IMR-90 (cell line): ENCODE measurements at regions not wholly inside any gene's neighbourhood (a gene's known extent, or its start where the extent isn't known, plus 50 kb on each side); places are given as distances from the start of the nearest gene placed in this dataset.

Experiments
- ATAC-seq: fragments of 200-7000 bp; cut with Tn5 transposase; 2 replicates; pipeline ENCODE4 v1.9.1; 2020; ENCODE audit warnings: low read depth, mild to moderate bottlenecking, moderate library complexity
- BruUV-seq: library from RNA; stranded (reverse); fragments of 400-500 nt; replicated peaks from 2 replicates; lab custom pipeline; 2021; lab: Mats Ljungman, UMichigan
- CTCF ChIA-PET: fragments of 300-600 bp; formaldehyde crosslinking; extraction: SDS; loops from one replicate; lab custom pipeline; 2021; ENCODE audit warnings: antibody characterized with exemption; lab: Yijun Ruan, JAX
- POLR2A ChIA-PET: fragments of 300-600 bp; sonication (Branson Sonifier 250); formaldehyde crosslinking; loops from one replicate; lab custom pipeline; 2022; ENCODE audit warnings: antibody characterized with exemption; ENCODE audit not compliant: unreplicated experiment; lab: Charles Lee
- DNase-seq: peaks from one replicate; pipeline ENCODE4 v3.0.0; 2013
- H2AFZ ChIP-seq: replicated peaks from 2 replicates; pipeline ENCODE3; 2013; ENCODE audit warnings: low read length, mild to moderate bottlenecking; ENCODE audit not compliant: poor library complexity
- H2AK5ac ChIP-seq: 2 replicates; pipeline ENCODE4 v1.6.1; 2013; ENCODE audit warnings: low read depth, low read length, inconsistent platforms
- H2AK9ac ChIP-seq: replicated peaks from 2 replicates; pipeline ENCODE3; 2013; ENCODE audit warnings: mild to moderate bottlenecking, low read depth, low read length, moderate library complexity; ENCODE audit not compliant: poor library complexity
- H2BK120ac ChIP-seq: 2 replicates; pipeline ENCODE4 v1.6.1; 2013; ENCODE audit warnings: low read depth, low read length, inconsistent platforms
- H2BK15ac ChIP-seq: 3 replicates; pipeline ENCODE4 v1.6.1; 2013; ENCODE audit warnings: low read depth, low read length, inconsistent platforms
- H2BK20ac ChIP-seq: 2 replicates; pipeline ENCODE4 v1.6.1; 2013; ENCODE audit warnings: low read depth, mild to moderate bottlenecking, inconsistent platforms, low read length, moderate library complexity
- H2BK5ac ChIP-seq: 2 replicates; pipeline ENCODE4 v1.6.1; 2013; ENCODE audit warnings: mild to moderate bottlenecking, low read depth, low read length, inconsistent platforms; ENCODE audit not compliant: poor library complexity, severe bottlenecking
- H3K14ac ChIP-seq: replicated peaks from 2 replicates; pipeline ENCODE4 v1.6.1; 2013; ENCODE audit warnings: low read depth, low read length, inconsistent platforms
- H3K18ac ChIP-seq: 2 replicates; pipeline ENCODE4 v1.6.1; 2013; ENCODE audit warnings: low read depth, low read length, control low read depth
- H3K23ac ChIP-seq: 2 replicates; pipeline ENCODE4 v1.6.1; 2013; ENCODE audit warnings: low read depth, low read length, inconsistent platforms
- H3K27ac ChIP-seq: 2 replicates; pipeline ENCODE4 v1.5.1; 2013; ENCODE audit warnings: mild to moderate bottlenecking, control low read depth, low read length; ENCODE audit not compliant: insufficient read depth
- H3K27me3 ChIP-seq: 2 replicates; pipeline ENCODE4 v1.6.1; 2013; ENCODE audit warnings: low read length; ENCODE audit not compliant: control insufficient read depth, insufficient read depth
- H3K36me3 ChIP-seq: 2 replicates; pipeline ENCODE4 v1.6.1; 2013; ENCODE audit warnings: low read length, mixed read lengths; ENCODE audit not compliant: control insufficient read depth, insufficient read depth
- H3K4ac ChIP-seq: 2 replicates; pipeline ENCODE4 v1.6.1; 2013; ENCODE audit warnings: low read depth, low read length, inconsistent platforms
- H3K4me1 ChIP-seq: 2 replicates; pipeline ENCODE4 v1.6.1; 2013; ENCODE audit warnings: low read length, mixed read lengths; ENCODE audit not compliant: control insufficient read depth, insufficient read depth
- H3K4me2 ChIP-seq: 2 replicates; pipeline ENCODE4 v1.6.1; 2013; ENCODE audit warnings: low read depth, mild to moderate bottlenecking, control low read depth, low read length, moderate library complexity
- H3K4me3 ChIP-seq: 2 replicates; pipeline ENCODE4 v1.5.1; 2013; ENCODE audit warnings: low read depth, mild to moderate bottlenecking, control low read depth, low read length, moderate library complexity; ENCODE audit not compliant: insufficient read depth
- H3K56ac ChIP-seq: 2 replicates; pipeline ENCODE4 v1.6.1; 2013; ENCODE audit warnings: low read length, inconsistent platforms; ENCODE audit not compliant: insufficient read depth; ENCODE audit errors: extremely low read depth
- H3K79me1 ChIP-seq, 2 experiments: 2 replicates each; pipeline ENCODE4 v1.6.1; 2013; ENCODE audit warnings: low read length in 2 of 2, inconsistent platforms in 1 of 2, low read depth in 1 of 2
- H3K9ac ChIP-seq: 2 replicates; pipeline ENCODE4 v1.6.1; 2013; ENCODE audit warnings: low read depth, low read length, control low read depth
- H3K9me1 ChIP-seq: 2 replicates; pipeline ENCODE4 v1.6.1; 2013; ENCODE audit warnings: low read length, inconsistent platforms; ENCODE audit not compliant: insufficient read depth
- H3K9me3 ChIP-seq: 2 replicates; pipeline ENCODE4 v1.6.1; 2013; ENCODE audit warnings: low read length; ENCODE audit not compliant: control insufficient read depth, insufficient read depth
- H4K20me1 ChIP-seq: 2 replicates; pipeline ENCODE4 v1.6.1; 2013; ENCODE audit warnings: low read length, inconsistent platforms; ENCODE audit not compliant: insufficient read depth
- H4K5ac ChIP-seq: 2 replicates; pipeline ENCODE4 v1.6.1; 2013; ENCODE audit warnings: mild to moderate bottlenecking, low read depth, low read length, control low read depth
- H4K8ac ChIP-seq, 2 experiments: 2 replicates each; pipeline ENCODE4 v1.6.1; 2013; ENCODE audit warnings: low read depth in 2 of 2, low read length in 2 of 2, control low read depth in 1 of 2, inconsistent platforms in 1 of 2
- H4K91ac ChIP-seq: 2 replicates; pipeline ENCODE4 v1.6.1; 2013; ENCODE audit warnings: low read depth, low read length, inconsistent platforms; ENCODE audit not compliant: insufficient read depth
- BHLHE40 ChIP-seq: fragments of 150-350 bp; IDR thresholded peaks from 2 replicates; pipeline ENCODE4 v1.6.1; 2016; ENCODE audit warnings: mild to moderate bottlenecking, low read depth, low read length
- CEBPB ChIP-seq: IDR thresholded peaks from 2 replicates; pipeline ENCODE4 v1.6.1; 2012; ENCODE audit warnings: low read depth, low read length, improper control_type of control experiment
- FOS ChIP-seq: fragments of 150-350 bp; IDR thresholded peaks from 2 replicates; pipeline ENCODE4 v1.6.1; 2016; ENCODE audit warnings: low read depth, low read length
- MAFK ChIP-seq: IDR thresholded peaks from 2 replicates; pipeline ENCODE4 v1.6.1; 2012; ENCODE audit warnings: low read depth, low read length, improper control_type of control experiment
- MAZ ChIP-seq: IDR thresholded peaks from 2 replicates; pipeline ENCODE4 v1.6.1; 2012; ENCODE audit warnings: low read depth, mild to moderate bottlenecking, low read length, improper control_type of control experiment, moderate library complexity, borderline replicate concordance
- MXI1 ChIP-seq: IDR thresholded peaks from 2 replicates; pipeline ENCODE4 v1.6.1; 2012; ENCODE audit warnings: low read depth, mild to moderate bottlenecking, low read length, moderate library complexity, borderline replicate concordance
- NFE2L2 ChIP-seq: fragments of 150-350 bp; IDR thresholded peaks from 2 replicates; pipeline ENCODE4 v1.6.1; 2016; ENCODE audit warnings: low read depth, mild to moderate bottlenecking, low read length
- POLR2A ChIP-seq: IDR thresholded peaks from 2 replicates; pipeline ENCODE4 v1.6.1; 2012; ENCODE audit warnings: mild to moderate bottlenecking, low read depth, low read length
- RAD21 ChIP-seq: IDR thresholded peaks from 2 replicates; pipeline ENCODE4 v1.6.1; 2012; ENCODE audit warnings: low read length, improper control_type of control experiment
- RCOR1 ChIP-seq: IDR thresholded peaks from 2 replicates; pipeline ENCODE4 v1.6.1; 2012; ENCODE audit warnings: mild to moderate bottlenecking, low read length, improper control_type of control experiment; ENCODE audit not compliant: insufficient replicate concordance
- SMC3 ChIP-seq: fragments of 150-350 bp; IDR thresholded peaks from 2 replicates; pipeline ENCODE4 v1.6.1; 2016; ENCODE audit warnings: low read depth, mild to moderate bottlenecking, antibody characterized with exemption, low read length, moderate library complexity
- USF2 ChIP-seq: fragments of 150-350 bp; IDR thresholded peaks from 2 replicates; pipeline ENCODE4 v1.6.1; 2017; ENCODE audit warnings: mild to moderate bottlenecking, antibody characterized with exemption, low read length, low read depth
- WGBS, 2 experiments: methylation state at CpG; one replicate each; pipeline versions ENCODE4 v1.1.5 to v1.1.7; 2013; ENCODE audit warnings: missing lambda C conversion rate in 2 of 2; ENCODE audit not compliant: insufficient read length in 1 of 2; ENCODE audit errors: extremely low coverage in 2 of 2; 5-methylcytosine and 5-hydroxymethylcytosine counted together
- dilution Hi-C: fragments of 300-500 bp; cut with HindIII; formaldehyde crosslinking; loops from one replicate; pipeline ENCODE4 v1.14.3; 2018; ENCODE audit warnings: low sequenced_read_pairs; ENCODE audit not compliant: unreplicated experiment
- in situ Hi-C: fragments of 300-500 bp; cut with MboI; formaldehyde crosslinking; loops from 3 replicates; pipeline ENCODE4 v1.14.3; 2019; ENCODE audit warnings: low sequenced_read_pairs, inconsistent platforms, mixed read lengths
- intact Hi-C: fragments of 100-400 bp; cut with micrococcal nuclease; formaldehyde crosslinking; loops from 2 replicates; pipeline ENCODE4 v1.10.0; 2022
- TF ChIP-seq, protein P1 (sequence below): fragments of 150-350 bp; IDR thresholded peaks from 2 replicates; pipeline ENCODE4 v1.6.1; 2016; ENCODE audit warnings: low read depth, mild to moderate bottlenecking, low read length, moderate library complexity, borderline replicate concordance

- H3K14ac ChIP-seq = no peak overlapping the region
- H2AK9ac ChIP-seq = no peak overlapping the region
- no peaks in the 10 kb centered on the region for H3K36me3 ChIP-seq
- H3K4me1 ChIP-seq = no peaks in the 10 kb centered on the region
- H3K18ac ChIP-seq = no peak overlapping the region
- no peak overlapping the region for H3K9ac ChIP-seq
- no peak overlapping the region for H3K4ac ChIP-seq
- H4K91ac ChIP-seq = no peak overlapping the region
- no peak overlapping the region for H2BK5ac ChIP-seq
- 62% methylated on average over 5 of the region's 10 CpGs; no CpG with 5 or more reads in 1 of the 2 experiments for WGBS, 2 experiments
- peaks cover 14% of the 10 kb centered on the region for H3K9me3 ChIP-seq
- ATAC-seq = no peak
- no peaks in the 10 kb centered on the region for H4K20me1 ChIP-seq
- CTCF ChIA-PET = interaction anchor here (1.0 kb wide), 1 partner anchor 85 kb away, joined by 3 read pairs; no protein-coding TSS in a partner anchor
- no peak overlapping the region for H2AK5ac ChIP-seq
- no peak overlapping the region for H3K56ac ChIP-seq
- no peak for TF ChIP-seq MAFK
- TF ChIP-seq RAD21 = no peak
- no peak for TF ChIP-seq BHLHE40
- no peak for TF ChIP-seq POLR2A
- no peak for TF ChIP-seq SMC3
- no peak for TF ChIP-seq NFE2L2
- no peak for TF ChIP-seq FOS
- TF ChIP-seq, protein P1, sequence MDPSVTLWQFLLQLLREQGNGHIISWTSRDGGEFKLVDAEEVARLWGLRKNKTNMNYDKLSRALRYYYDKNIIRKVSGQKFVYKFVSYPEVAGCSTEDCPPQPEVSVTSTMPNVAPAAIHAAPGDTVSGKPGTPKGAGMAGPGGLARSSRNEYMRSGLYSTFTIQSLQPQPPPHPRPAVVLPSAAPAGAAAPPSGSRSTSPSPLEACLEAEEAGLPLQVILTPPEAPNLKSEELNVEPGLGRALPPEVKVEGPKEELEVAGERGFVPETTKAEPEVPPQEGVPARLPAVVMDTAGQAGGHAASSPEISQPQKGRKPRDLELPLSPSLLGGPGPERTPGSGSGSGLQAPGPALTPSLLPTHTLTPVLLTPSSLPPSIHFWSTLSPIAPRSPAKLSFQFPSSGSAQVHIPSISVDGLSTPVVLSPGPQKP = no peak
- TF ChIP-seq CEBPB = no peak
- TF ChIP-seq RCOR1 = no peak
- no peak for TF ChIP-seq MAZ
- TF ChIP-seq MXI1 = no peak
- TF ChIP-seq USF2 = no peak
- DNase-seq = no peak
- H2AFZ ChIP-seq = no peak overlapping the region
- no TSS peak for BruUV-seq
- no peak overlapping the region for H3K27ac ChIP-seq
- no peak overlapping the region for H2BK20ac ChIP-seq
- H3K79me1 ChIP-seq = no peaks in the 10 kb centered on the region
- H2BK15ac ChIP-seq = no peak overlapping the region
- intact Hi-C loops (no loop called here), in situ Hi-C loops (no loop called here), dilution Hi-C loops (no loop called here)
- no peak overlapping the region for H3K4me3 ChIP-seq
- no peak overlapping the region for H3K4me2 ChIP-seq
- H3K23ac ChIP-seq = no peak overlapping the region
- no peak overlapping the region for H4K5ac ChIP-seq
- no peaks in the 10 kb centered on the region for H3K27me3 ChIP-seq
- H2BK120ac ChIP-seq = no peak overlapping the region
- no peak overlapping the region for H4K8ac ChIP-seq
- no peaks in the 10 kb centered on the region for H3K9me1 ChIP-seq
- POLR2A ChIA-PET = no interaction called here
Measured at GRCh38 chr12:127296591-127296990, 970.4 kb upstream of the TMEM132C start.
